Omental fat pad (tissue), 3 donors: ENCODE measurements at regions not wholly inside any gene's neighbourhood (a gene's known extent, or its start where the extent isn't known, plus 50 kb on each side); places are given as distances from the start of the nearest gene placed in this dataset.

ENCODE experiments used
- ATAC-seq: fragments of 150-250 bp; one replicate; pipeline ENCODE4 v1.9.1; 2016; ENCODE audit warnings: mild to moderate bottlenecking, moderate library complexity; ENCODE audit not compliant: low FRiP score
- DNase-seq: peaks from one replicate; pipeline ENCODE4 v3.0.0-alpha.2; 2019; ENCODE audit warnings: low spot score
- CTCF ChIP-seq, 3 donors: fragments of 450-650 bp; IDR thresholded peaks; one replicate each; pipeline ENCODE4 v1.5.1; 2016 to 2017; ENCODE audit warnings: antibody characterized with exemption in 3 of 3, mild to moderate bottlenecking in 3 of 3, moderate library complexity in 2 of 3

GRCh38 chr11:113531083-113531482 is 55.9 kb upstream of the DRD2 start:
- DNase-seq (no peak), ATAC-seq (no peak)
- no peak for TF ChIP-seq CTCF (IDR thresholded peaks at IDR 0.05)

- ATAC-seq (no peak), DNase-seq (no peak)
- TF ChIP-seq CTCF (IDR thresholded peaks at IDR 0.05), result no peak
Measured at GRCh38 chr11:113529606-113530005, 54.4 kb upstream of the DRD2 start.

- TF ChIP-seq CTCF (IDR thresholded peaks at IDR 0.05), result no peak
- DNase-seq, result no peak
- ATAC-seq, result no peak
Measured at GRCh38 chr11:113528982-113529381, 53.8 kb upstream of the DRD2 start.

- no peak for ATAC-seq
- TF ChIP-seq CTCF (IDR thresholded peaks at IDR 0.05), result no peak
Measured at GRCh38 chr11:113526521-113526920, 51.3 kb upstream of the DRD2 start.

More at GRCh38 chr11:113526521-113526920, 51.3 kb upstream of the DRD2 start:
- no peak for DNase-seq
